ENCODE measurements at regions not wholly inside any gene's neighbourhood (a gene's known extent, or its start where the extent isn't known, plus 50 kb on each side); places are given as distances from the start of the nearest gene placed in this dataset.
"Not testable (repeated sequence)": the region's sequence is repeated elsewhere in the genome, so short reads cannot be mapped to it uniquely, and the experiment has no call there.

- Histone ChIP-seq H3K4me1 (ENCODE audit: insufficient read depth, low read length) (no peaks in the 10 kb centered on the region), H3K27me3 (ENCODE audit: insufficient read depth, low read length, poor library complexity) (peaks cover 15% of the 10 kb centered on the region), H2AFZ (ENCODE audit: low read depth, low read length) (no peak overlapping the region), H3K36me3 (ENCODE audit: insufficient read depth, low read length) (no peaks in the 10 kb centered on the region), H3K4me2 (ENCODE audit: insufficient read depth, low read length) (no peak overlapping the region), H3K79me2 (ENCODE audit: insufficient read depth, low read length) (no peaks in the 10 kb centered on the region), H4K20me1 (ENCODE audit: insufficient read depth, low read length) (no peaks in the 10 kb centered on the region; the same call in 1 of the 2 replicates), H3K9ac (ENCODE audit: low read depth, low read length) (no peak overlapping the region), H3K9me3 (ENCODE audit: insufficient read depth, low read length, severe bottlenecking) (no peaks in the 10 kb centered on the region), H3K4me3 (ENCODE audit: low read depth in 1 of 2, low read length in 2 of 2) (no peak overlapping the region), H3K27ac (ENCODE audit: low read length) (no peak overlapping the region)
- no peak for DNase-seq
- TF ChIP-seq CTCF (IDR thresholded peaks at IDR 0.05; ENCODE audit: borderline replicate concordance, extremely low read depth, low read length, poor library complexity, severe bottlenecking) (no peak), EZH2 (IDR thresholded peaks at IDR 0.05; ENCODE audit: borderline replicate concordance, low read depth, low read length, severe bottlenecking) (no peak)
- no peak for ATAC-seq (ENCODE audit: insufficient read depth, low read depth)
Observed at GRCh38 chr11:45390407-45390806, 104.3 kb upstream of the SYT13 start.

- Histone ChIP-seq H3K4me1 (ENCODE audit: insufficient read depth, low read length) (no peaks in the 10 kb centered on the region), H3K79me2 (ENCODE audit: insufficient read depth, low read length) (no peaks in the 10 kb centered on the region), H3K9ac (ENCODE audit: low read depth, low read length) (no peak overlapping the region), H3K9me3 (ENCODE audit: insufficient read depth, low read length, severe bottlenecking) (no peaks in the 10 kb centered on the region), H3K36me3 (ENCODE audit: insufficient read depth, low read length) (no peaks in the 10 kb centered on the region), H2AFZ (ENCODE audit: low read depth, low read length) (no peak overlapping the region), H3K27me3 (ENCODE audit: insufficient read depth, low read length, poor library complexity) (peaks cover 12% of the 10 kb centered on the region), H4K20me1 (ENCODE audit: insufficient read depth, low read length) (peaks cover 3% of the 10 kb centered on the region), H3K27ac (ENCODE audit: low read length) (no peak overlapping the region), H3K4me3 (ENCODE audit: low read depth in 1 of 2, low read length in 2 of 2) (no peak overlapping the region), H3K4me2 (ENCODE audit: insufficient read depth, low read length) (no peak overlapping the region)
- TF ChIP-seq CTCF (IDR thresholded peaks at IDR 0.05; ENCODE audit: borderline replicate concordance, extremely low read depth, low read length, poor library complexity, severe bottlenecking) (no peak), EZH2 (IDR thresholded peaks at IDR 0.05; ENCODE audit: borderline replicate concordance, low read depth, low read length, severe bottlenecking) (no peak)
- no peak for ATAC-seq (ENCODE audit: insufficient read depth, low read depth)
- no peak for DNase-seq
Observed at GRCh38 chr11:45388472-45388871, 102.3 kb upstream of the SYT13 start.

GRCh38 chr11:45387885-45388284 is 101.7 kb upstream of the SYT13 start:
- H2AFZ ChIP-seq (ENCODE audit: low read depth, low read length); H4K20me1 ChIP-seq (ENCODE audit: insufficient read depth, low read length); H3K9me3 ChIP-seq (ENCODE audit: insufficient read depth, low read length, severe bottlenecking); DNase-seq; H3K9ac ChIP-seq (ENCODE audit: low read depth, low read length); H3K79me2 ChIP-seq (ENCODE audit: insufficient read depth, low read length); H3K4me2 ChIP-seq (ENCODE audit: insufficient read depth, low read length); H3K36me3 ChIP-seq (ENCODE audit: insufficient read depth, low read length); H3K27ac ChIP-seq (ENCODE audit: low read length); H3K4me3 ChIP-seq (ENCODE audit: low read depth in 1 of 2, low read length in 2 of 2); H3K4me1 ChIP-seq (ENCODE audit: insufficient read depth, low read length); ATAC-seq (ENCODE audit: insufficient read depth, low read depth): not testable (repeated sequence)
- peaks cover 14% of the 10 kb centered on the region for H3K27me3 ChIP-seq (ENCODE audit: insufficient read depth, low read length, poor library complexity)

- Histone ChIP-seq H3K4me1 (ENCODE audit: insufficient read depth, low read length) (peaks cover 4% of the 10 kb centered on the region; the same call in 1 of the 2 replicates), H3K9ac (ENCODE audit: low read depth, low read length) (no peak overlapping the region), H3K4me2 (ENCODE audit: insufficient read depth, low read length) (no peak overlapping the region), H3K79me2 (ENCODE audit: insufficient read depth, low read length) (no peaks in the 10 kb centered on the region), H3K27me3 (ENCODE audit: insufficient read depth, low read length, poor library complexity) (peaks cover 14% of the 10 kb centered on the region), H4K20me1 (ENCODE audit: insufficient read depth, low read length) (peaks cover 6% of the 10 kb centered on the region), H3K4me3 (ENCODE audit: low read depth in 1 of 2, low read length in 2 of 2) (no peak overlapping the region), H3K36me3 (ENCODE audit: insufficient read depth, low read length) (no peaks in the 10 kb centered on the region), H3K9me3 (ENCODE audit: insufficient read depth, low read length, severe bottlenecking) (no peaks in the 10 kb centered on the region), H3K27ac (ENCODE audit: low read length) (no peak overlapping the region), H2AFZ (ENCODE audit: low read depth, low read length) (no peak overlapping the region)
- ATAC-seq (ENCODE audit: insufficient read depth, low read depth) (no peak), DNase-seq (no peak)
- TF ChIP-seq EZH2 (IDR thresholded peaks at IDR 0.05; ENCODE audit: borderline replicate concordance, low read depth, low read length, severe bottlenecking): no peak
- TF ChIP-seq CTCF (IDR thresholded peaks at IDR 0.05; ENCODE audit: borderline replicate concordance, extremely low read depth, low read length, poor library complexity, severe bottlenecking): no peak
Observed at GRCh38 chr11:45386972-45387371, 100.8 kb upstream of the SYT13 start.

Data from DND-41 (cell line).